K562 (cell line): ENCODE measurements at regions not wholly inside any gene's neighbourhood (a gene's known extent, or its start where the extent isn't known, plus 50 kb on each side); places are given as distances from the start of the nearest gene placed in this dataset.

Experiments
- ATAC-seq: fragments of 200-7000 bp; cut with Tn5 transposase; 3 replicates; pipeline ENCODE4 v1.9.1; 2020; ENCODE audit warnings: moderate library complexity
- BruUV-seq: library from RNA; stranded (reverse); fragments of 400-500 nt; replicated peaks from 2 replicates; lab custom pipeline; 2021; lab: Mats Ljungman, UMichigan
- CTCF ChIA-PET: fragments of 300-600 bp; formaldehyde crosslinking; extraction: SDS; loops from one replicate; lab custom pipeline; 2021; ENCODE audit warnings: low intra/inter-chr PET ratio; lab: Yijun Ruan, JAX
- POLR2A ChIA-PET: fragments of 300-600, 350-650 bp; sonication (Branson Sonifier 250); formaldehyde crosslinking; extraction: SDS; loops from one replicate; lab custom pipeline; 2021; ENCODE audit warnings: antibody characterized with exemption, inconsistent platforms; lab: Yijun Ruan, JAX
- DNase-seq, 4 experiments: peaks; one replicate each; pipeline versions ENCODE4 v3.0.0 to v3.0.0-alpha.2; 2011 to 2018; ENCODE audit warnings: low spot score in 3 of 4, mixed read lengths in 3 of 4; ENCODE audit errors: extremely low read depth in 1 of 4
- FAIRE-seq: peaks from 2 replicates; lab custom pipeline; 2011; peaks lifted over from hg19 to GRCh38; lab: Jason Lieb, UNC
- H2AFZ ChIP-seq: 2 replicates; pipeline ENCODE4 v1.6.0; 2011; ENCODE audit warnings: low read depth, low read length, control low read depth, inconsistent platforms
- H3K27ac ChIP-seq: fragments of 200-600 bp; 3 replicates; pipeline ENCODE4 v1.8.0; 2011; ENCODE audit warnings: low read depth, mild to moderate bottlenecking, control low read depth, inconsistent platforms, low read length, moderate library complexity, mixed read lengths; ENCODE audit errors: extremely low read depth
- H3K27me3 ChIP-seq, 2 experiments: fragments of 300-600 bp in 1 of 2; 2 replicates in 1 of 2; 3 replicates in 1 of 2; pipeline versions ENCODE4 v1.6.0 to v1.8.0; 2011; ENCODE audit warnings: inconsistent platforms in 2 of 2, low read length in 2 of 2, mild to moderate bottlenecking in 1 of 2, mixed read lengths in 1 of 2, moderate library complexity in 1 of 2; ENCODE audit not compliant: control insufficient read depth in 2 of 2, insufficient read depth in 2 of 2
- H3K36me3 ChIP-seq: fragments of 300-600 bp; 3 replicates; pipeline ENCODE4 v1.8.0; 2011; ENCODE audit warnings: mild to moderate bottlenecking, low read length, inconsistent platforms; ENCODE audit not compliant: control insufficient read depth, insufficient read depth
- H3K4me1 ChIP-seq, 2 experiments: fragments of 200-600 bp in 1 of 2; replicated peaks in 1 of 2; 2 replicates in 1 of 2; 3 replicates in 1 of 2; pipeline versions ENCODE4 v1.5.1 to v1.8.0; 2011; ENCODE audit warnings: inconsistent platforms in 2 of 2, low read length in 2 of 2, mild to moderate bottlenecking in 1 of 2, mixed read lengths in 1 of 2, moderate library complexity in 1 of 2; ENCODE audit not compliant: control insufficient read depth in 2 of 2, insufficient read depth in 2 of 2
- H3K4me2 ChIP-seq: 2 replicates; pipeline ENCODE4 v1.6.1; 2011; ENCODE audit warnings: low read length, control low read depth, inconsistent platforms, mixed read lengths; ENCODE audit not compliant: insufficient read depth
- H3K4me3 ChIP-seq: fragments of 200-600 bp; sonication (generic), shearing (Covaris generic); 2 replicates; pipeline ENCODE4 v1.5.1; 2016; ENCODE audit warnings: control low read depth, inconsistent platforms
- H3K79me2 ChIP-seq: fragments of 200-600 bp; 3 replicates; pipeline ENCODE4 v1.8.0; 2011; ENCODE audit warnings: low read length, inconsistent platforms; ENCODE audit not compliant: control insufficient read depth, insufficient read depth
- H3K9ac ChIP-seq, 2 experiments: 2 replicates each; pipeline versions ENCODE4 v1.6.0 to v1.6.1; 2011; ENCODE audit warnings: low read depth in 2 of 2, low read length in 2 of 2, control low read depth in 1 of 2, inconsistent platforms in 1 of 2, mild to moderate bottlenecking in 1 of 2, mixed read lengths in 1 of 2; ENCODE audit not compliant: insufficient read depth in 1 of 2
- H3K9me1 ChIP-seq: one replicate; pipeline ENCODE4 v1.6.0; 2011; ENCODE audit warnings: inconsistent platforms, mild to moderate bottlenecking, low read length, moderate library complexity; ENCODE audit not compliant: control insufficient read depth, insufficient read depth
- H3K9me3 ChIP-seq: replicated peaks from 2 replicates; pipeline ENCODE4 v1.5.1; 2011; ENCODE audit warnings: low read depth, low read length, inconsistent platforms; ENCODE audit not compliant: control insufficient read depth, insufficient read depth
- H4K20me1 ChIP-seq: replicated peaks from 2 replicates; pipeline ENCODE4 v1.6.1; 2011; ENCODE audit warnings: low read length, inconsistent platforms, mixed read lengths; ENCODE audit not compliant: control insufficient read depth, insufficient read depth
- ARID4B ChIP-seq: sonication (generic); formaldehyde crosslinking; IDR thresholded peaks from 2 replicates; pipeline ENCODE4 v1.8.0; 2022; ENCODE audit warnings: mild to moderate bottlenecking, missing genetic modification reagents
- ETV1 ChIP-seq: fragments of 450-650 bp; conservative IDR thresholded peaks from 2 replicates; pipeline ENCODE4 v1.6.1; 2016; ENCODE audit warnings: missing genetic modification characterization, control low read depth, low read depth, missing compliant biosample characterization
- GABPB1 ChIP-seq: sonication (generic); formaldehyde crosslinking; IDR thresholded peaks from 2 replicates; pipeline ENCODE4 v1.8.0; 2022; ENCODE audit warnings: mild to moderate bottlenecking, missing genetic modification reagents
- HNRNPL ChIP-seq: fragments of 200-400 bp; formaldehyde crosslinking; IDR thresholded peaks from 2 replicates; pipeline ENCODE4 v1.6.1; 2017; ENCODE audit warnings: low read depth, mild to moderate bottlenecking, low read length
- ID3 ChIP-seq, 2 experiments: fragments of 250-450 bp in 1 of 2; fragments of 450-650 bp in 1 of 2; sonication (Bioruptor Pico) in 1 of 2; IDR thresholded peaks; 2 replicates each; pipeline versions ENCODE4 v1.6.1 to v1.8.0; 2016 to 2021; ENCODE audit warnings: mild to moderate bottlenecking in 2 of 2, moderate library complexity in 2 of 2, missing compliant biosample characterization in 1 of 2, missing genetic modification characterization in 1 of 2
- MAFK ChIP-seq: IDR thresholded peaks from 2 replicates; pipeline ENCODE4 v1.6.1; 2011; ENCODE audit warnings: low read length, improper control_type of control experiment
- NFIC ChIP-seq: fragments of 450-650 bp; IDR thresholded peaks from 2 replicates; pipeline ENCODE4 v1.6.1; 2017; ENCODE audit warnings: mild to moderate bottlenecking, inconsistent platforms
- NR3C1 ChIP-seq: sonication (generic); formaldehyde crosslinking; IDR thresholded peaks from 2 replicates; pipeline ENCODE4 v1.8.1; 2022; ENCODE audit warnings: missing genetic modification reagents
- TAF9B ChIP-seq: fragments of 450-650 bp; IDR thresholded peaks from 2 replicates; pipeline ENCODE4 v1.6.1; 2018; ENCODE audit warnings: mild to moderate bottlenecking; ENCODE audit not compliant: partially characterized antibody
- THRA ChIP-seq: fragments of 450-650 bp; IDR thresholded peaks from 2 replicates; pipeline ENCODE4 v1.6.1; 2017; ENCODE audit warnings: mild to moderate bottlenecking, moderate library complexity
- TRIM28 ChIP-seq: fragments of 450-650 bp; IDR thresholded peaks from 2 replicates; pipeline ENCODE4 v1.6.1; 2017
- XRCC4 ChIP-seq: IDR thresholded peaks from one replicate; pipeline ENCODE4 v1.6.1; 2011; ENCODE audit not compliant: insufficient read depth, insufficient read length; ENCODE audit errors: extremely low read depth
- ZBED1 ChIP-seq: IDR thresholded peaks from 2 replicates; pipeline ENCODE4 v1.6.1; 2014
- ZBTB1 ChIP-seq: sonication (generic); formaldehyde crosslinking; IDR thresholded peaks from 2 replicates; pipeline ENCODE4 v1.8.1; 2023; ENCODE audit warnings: missing genetic modification reagents, low read depth, mild to moderate bottlenecking, borderline replicate concordance
- ZKSCAN1 ChIP-seq: fragments of 150-350 bp; IDR thresholded peaks from 2 replicates; pipeline ENCODE4 v1.6.1; 2016; ENCODE audit warnings: low read depth, low read length
- ZNF140 ChIP-seq: fragments of 250-450 bp; sonication (Bioruptor Pico); IDR thresholded peaks from 2 replicates; pipeline ENCODE4 v1.8.0; 2021; ENCODE audit warnings: moderate library complexity, mild to moderate bottlenecking, inconsistent platforms
- ZNF253 ChIP-seq: fragments of 250-450 bp; sonication (Bioruptor Pico); conservative IDR thresholded peaks from 2 replicates; pipeline ENCODE4 v1.6.1; 2021; ENCODE audit warnings: mild to moderate bottlenecking
- ZNF384 ChIP-seq: IDR thresholded peaks from 2 replicates; pipeline ENCODE4 v1.6.1; 2012; ENCODE audit warnings: low read depth, low read length, improper control_type of control experiment
- WGBS: fragments of 100-300 bp; shearing (Covaris generic); methylation state at CpG from one replicate; pipeline ENCODE4 v1.1.6; 2016; ENCODE audit warnings: low coverage, mixed read lengths; ENCODE audit not compliant: insufficient coverage; ENCODE audit errors: missing lambda C conversion rate; 5-methylcytosine and 5-hydroxymethylcytosine counted together
- in situ Hi-C: fragments of 300-500 bp; cut with MboI; formaldehyde crosslinking; loops from 4 replicates; pipeline ENCODE4 v1.15.0; 2018; ENCODE audit warnings: inconsistent platforms, mixed read lengths
- intact Hi-C: fragments of 100-400 bp; cut with micrococcal nuclease; formaldehyde crosslinking; loops from 2 replicates; pipeline ENCODE4 v1.14.2; 2022

GRCh38 chr12:127431177-127431576, 835.8 kb upstream of the TMEM132C start:
- Histone ChIP-seq H3K27me3 (no peaks in the 10 kb centered on the region; a peak in 1 of 5 replicates), H3K27ac (no peak overlapping the region), H3K4me1 (no peaks in the 10 kb centered on the region), H2AFZ (no peak overlapping the region), H3K9ac (no peak overlapping the region), H3K36me3 (no peaks in the 10 kb centered on the region), H3K4me3 (no peak overlapping the region), H3K79me2 (no peaks in the 10 kb centered on the region), H3K9me3 (no peaks in the 10 kb centered on the region), H3K4me2 (no peak overlapping the region), H4K20me1 (no peaks in the 10 kb centered on the region), H3K9me1 (no peaks in the 10 kb centered on the region)
- in situ Hi-C loops (no loop called here), intact Hi-C loops (no loop called here)
- ChIA-PET POLR2A (no interaction called here), CTCF (no interaction called here)
- no TSS peak for BruUV-seq
- FAIRE-seq (no peak), ATAC-seq (no peak), DNase-seq (no peak)
- WGBS: 0% methylated on average over 6 of the region's 6 CpGs
- no peak for TF ChIP-seq ZBED1
- no peak for TF ChIP-seq ZNF140 (CRISPR knock-in tag)
- no peak for TF ChIP-seq NFIC
- TF ChIP-seq ZNF253: no peak
- TF ChIP-seq TAF9B: no peak
- no peak for TF ChIP-seq ZKSCAN1
- no peak for TF ChIP-seq GABPB1 (CRISPR knock-in tag)
- TF ChIP-seq ZBTB1: no peak
- TF ChIP-seq THRA: no peak
- TF ChIP-seq NR3C1 (CRISPR knock-in tag): no peak
- no peak for TF ChIP-seq TRIM28
- TF ChIP-seq XRCC4: no peak
- no peak for TF ChIP-seq MAFK
- no peak for TF ChIP-seq ARID4B
- TF ChIP-seq ZNF384: no peak
- TF ChIP-seq HNRNPL: no peak
- no peak for TF ChIP-seq ID3 (CRISPR knock-in tag; IDR thresholded peaks at IDR 0.05)
- no peak for TF ChIP-seq ID3 (tag; IDR thresholded peaks at IDR 0.05)
- no peak for TF ChIP-seq ETV1 (tag)
